ENCODE measurements at regions not wholly inside any gene's neighbourhood (a gene's known extent, or its start where the extent isn't known, plus 50 kb on each side); places are given as distances from the start of the nearest gene placed in this dataset.

DNA sequence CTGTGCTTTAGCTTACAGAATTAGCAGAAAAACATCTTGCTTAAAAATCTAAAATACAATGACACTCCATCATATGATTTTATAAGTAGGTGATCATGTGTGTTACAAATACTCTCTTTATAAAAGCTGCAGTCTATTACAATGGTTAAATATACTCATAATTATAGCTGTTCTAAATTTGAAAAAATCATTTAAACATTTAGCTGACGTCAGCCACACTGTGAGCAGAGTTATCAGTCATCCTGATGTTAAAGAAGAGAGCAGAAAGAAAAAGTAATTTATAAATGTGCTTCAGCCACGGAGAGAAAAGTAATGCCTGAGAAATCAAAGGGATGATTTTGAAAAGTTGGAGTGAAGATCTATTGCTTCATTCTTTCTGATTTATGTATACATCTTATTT is 1325.9 kb upstream of the B3GALT2 start:
- TF ChIP-seq, protein P1, sequence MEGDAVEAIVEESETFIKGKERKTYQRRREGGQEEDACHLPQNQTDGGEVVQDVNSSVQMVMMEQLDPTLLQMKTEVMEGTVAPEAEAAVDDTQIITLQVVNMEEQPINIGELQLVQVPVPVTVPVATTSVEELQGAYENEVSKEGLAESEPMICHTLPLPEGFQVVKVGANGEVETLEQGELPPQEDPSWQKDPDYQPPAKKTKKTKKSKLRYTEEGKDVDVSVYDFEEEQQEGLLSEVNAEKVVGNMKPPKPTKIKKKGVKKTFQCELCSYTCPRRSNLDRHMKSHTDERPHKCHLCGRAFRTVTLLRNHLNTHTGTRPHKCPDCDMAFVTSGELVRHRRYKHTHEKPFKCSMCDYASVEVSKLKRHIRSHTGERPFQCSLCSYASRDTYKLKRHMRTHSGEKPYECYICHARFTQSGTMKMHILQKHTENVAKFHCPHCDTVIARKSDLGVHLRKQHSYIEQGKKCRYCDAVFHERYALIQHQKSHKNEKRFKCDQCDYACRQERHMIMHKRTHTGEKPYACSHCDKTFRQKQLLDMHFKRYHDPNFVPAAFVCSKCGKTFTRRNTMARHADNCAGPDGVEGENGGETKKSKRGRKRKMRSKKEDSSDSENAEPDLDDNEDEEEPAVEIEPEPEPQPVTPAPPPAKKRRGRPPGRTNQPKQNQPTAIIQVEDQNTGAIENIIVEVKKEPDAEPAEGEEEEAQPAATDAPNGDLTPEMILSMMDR (conservative IDR thresholded peaks at IDR 0.05; ENCODE audit: low read length) = no peak
- no peak for TF ChIP-seq EZH2phosphoT487 (IDR thresholded peaks at IDR 0.05; ENCODE audit: borderline replicate concordance, low read depth, low read length)
